Upper lobe of right lung (tissue), 1 donor: ENCODE measurements at regions not wholly inside any gene's neighbourhood (a gene's known extent, or its start where the extent isn't known, plus 50 kb on each side); places are given as distances from the start of the nearest gene placed in this dataset.

Experiments
- ATAC-seq: fragments of 200-7000 bp; cut with Tn5 transposase; one replicate; pipeline ENCODE4 v1.9.1; 2020; ENCODE audit warnings: mild to moderate bottlenecking, moderate library complexity
- DNase-seq: peaks from one replicate; pipeline ENCODE4 v3.0.0-alpha.2; 2020
- H3K27ac ChIP-seq: fragments of 200-600 bp; one replicate; pipeline ENCODE4 v1.8.0; 2022
- H3K27me3 ChIP-seq: fragments of 200-600 bp; one replicate; pipeline ENCODE4 v1.8.0; 2022; ENCODE audit warnings: mild to moderate bottlenecking
- H3K36me3 ChIP-seq: fragments of 200-600 bp; one replicate; pipeline ENCODE4 v1.8.0; 2022
- H3K4me1 ChIP-seq: fragments of 200-600 bp; one replicate; pipeline ENCODE4 v1.8.0; 2022
- H3K4me3 ChIP-seq: fragments of 200-600 bp; one replicate; pipeline ENCODE4 v1.8.0; 2022; ENCODE audit warnings: mild to moderate bottlenecking
- H3K9me3 ChIP-seq: fragments of 200-600 bp; one replicate; pipeline ENCODE4 v1.8.0; 2022
- CTCF ChIP-seq: fragments of 200-600 bp; IDR thresholded peaks from one replicate; pipeline ENCODE4 v1.8.0; 2022; ENCODE audit warnings: antibody characterized with exemption
- intact Hi-C: fragments of 100-400 bp; cut with DNase I; formaldehyde crosslinking; loops from one replicate; pipeline ENCODE4 v1.11.0; 2022
- donor health status: DM: no; HTN: yes; CAD: no; lungs with severe emphysema.

- no peaks in the 10 kb centered on the region for H3K9me3 ChIP-seq
- TF ChIP-seq CTCF, result no peak
- no peaks in the 10 kb centered on the region for H3K36me3 ChIP-seq
- no peaks in the 10 kb centered on the region for H3K27me3 ChIP-seq
- intact Hi-C loops, result no loop called here
- DNase-seq (no peak), ATAC-seq (peak; percentile 73)
- no peak overlapping the region for H3K27ac ChIP-seq
- H3K4me3 ChIP-seq, result no peak overlapping the region
- H3K4me1 ChIP-seq, result no peaks in the 10 kb centered on the region
Observed at GRCh38 chr11:103798026-103798425, 238.4 kb upstream of the DDI1 start.

DNA sequence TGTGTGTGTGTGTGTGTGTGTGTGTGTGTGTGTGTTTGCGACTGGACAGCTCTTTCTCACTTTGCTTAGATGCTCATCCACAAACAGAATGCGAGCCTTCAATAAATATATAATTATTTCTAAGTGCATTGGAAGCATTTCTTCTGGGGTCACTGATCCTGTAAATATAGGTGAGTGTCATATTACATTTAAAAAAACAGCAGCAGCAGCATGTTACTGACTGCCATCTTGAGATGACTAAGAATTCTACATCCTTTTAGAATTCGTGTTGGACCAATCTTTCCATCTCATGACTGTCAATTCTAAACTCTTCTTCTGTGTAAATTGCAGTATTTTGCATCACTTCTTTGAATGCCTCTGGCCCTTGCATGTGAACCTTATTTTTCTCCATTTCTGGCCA, 238.0 kb upstream of the DDI1 start:
- intact Hi-C loops, result no loop called here
- no peaks in the 10 kb centered on the region for H3K4me1 ChIP-seq
- no peak overlapping the region for H3K27ac ChIP-seq
- DNase-seq, result no peak
- H3K27me3 ChIP-seq, result no peaks in the 10 kb centered on the region
- no peak for ATAC-seq
- no peak overlapping the region for H3K4me3 ChIP-seq
- H3K36me3 ChIP-seq, result no peaks in the 10 kb centered on the region
- H3K9me3 ChIP-seq, result no peaks in the 10 kb centered on the region
- no peak for TF ChIP-seq CTCF

GRCh38 chr11:103800406-103801114, 235.9 kb upstream of the DDI1 start:
- no peak for ATAC-seq
- Histone ChIP-seq H3K4me3 (no peak overlapping the region), H3K9me3 (no peaks in the 10 kb centered on the region), H3K27ac (no peak overlapping the region), H3K27me3 (no peaks in the 10 kb centered on the region), H3K36me3 (no peaks in the 10 kb centered on the region), H3K4me1 (no peaks in the 10 kb centered on the region)
- no peak for TF ChIP-seq CTCF
- no peak for DNase-seq
- intact Hi-C loops, result no loop called here

- H3K36me3 ChIP-seq, result no peaks in the 10 kb centered on the region
- no peak overlapping the region for H3K4me3 ChIP-seq
- intact Hi-C loops, result no loop called here
- no peaks in the 10 kb centered on the region for H3K9me3 ChIP-seq
- no peak for ATAC-seq
- no peak for DNase-seq
- no peaks in the 10 kb centered on the region for H3K4me1 ChIP-seq
- H3K27ac ChIP-seq, result no peak overlapping the region
- no peaks in the 10 kb centered on the region for H3K27me3 ChIP-seq
- no peak for TF ChIP-seq CTCF
Observed at GRCh38 chr11:103803062-103803461, 233.4 kb upstream of the DDI1 start.

DNA sequence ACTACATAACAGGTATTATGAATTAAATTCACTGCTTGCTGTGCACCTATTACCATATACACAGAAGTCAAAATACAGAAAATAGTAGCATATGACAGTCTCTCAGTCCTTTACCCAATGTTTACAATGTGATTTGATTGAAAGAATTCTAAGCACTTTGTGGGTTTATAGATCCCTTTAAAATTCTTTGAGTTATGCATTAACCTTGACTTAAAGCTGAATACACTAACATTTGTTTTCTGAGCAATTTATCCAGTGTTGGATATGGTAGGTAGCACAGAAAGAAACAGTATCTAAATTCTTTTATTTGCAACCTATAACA, 230.8 kb upstream of the DDI1 start:
- Histone ChIP-seq H3K27ac (no peak overlapping the region), H3K27me3 (no peaks in the 10 kb centered on the region), H3K4me3 (no peak overlapping the region), H3K4me1 (no peaks in the 10 kb centered on the region), H3K36me3 (no peaks in the 10 kb centered on the region), H3K9me3 (no peaks in the 10 kb centered on the region)
- intact Hi-C loops, result no loop called here
- DNase-seq (no peak), ATAC-seq (no peak)
- no peak for TF ChIP-seq CTCF
